Naive thymus-derived CD4-positive, alpha-beta T cell (primary cell): ENCODE measurements at regions not wholly inside any gene's neighbourhood (a gene's known extent, or its start where the extent isn't known, plus 50 kb on each side); places are given as distances from the start of the nearest gene placed in this dataset.

Experiments used
- ATAC-seq: fragments of 150-1000 bp; cut with Tn5 transposase; 2 replicates; pipeline ENCODE4 v1.10.0; 2021; ENCODE audit warnings: mild to moderate bottlenecking, moderate library complexity
- CTCF ChIA-PET: fragments of 350-600 bp; sonication (Branson Sonifier 250); formaldehyde crosslinking; loops from one replicate; lab custom pipeline; 2021; ENCODE audit warnings: antibody characterized with exemption; lab: Charles Lee
- POLR2A ChIA-PET: fragments of 350-600 bp; sonication (Branson Sonifier 250); formaldehyde crosslinking; loops from one replicate; lab custom pipeline; 2021; ENCODE audit warnings: antibody characterized with exemption, inconsistent platforms; lab: Charles Lee
- DNase-seq, 9 donors: peaks; one replicate each; pipeline versions ENCODE4 v3.0.0 to v3.0.0-alpha.2; 2020 to 2022; ENCODE audit warnings: mixed read lengths in 1 of 9
- H3K27ac ChIP-seq: one replicate; pipeline ENCODE4 v1.7.0; 2013; ENCODE audit warnings: mild to moderate bottlenecking, low read depth, low read length, moderate library complexity
- H3K27me3 ChIP-seq, 2 donors: one replicate each; pipeline ENCODE4 v1.7.0; 2013; ENCODE audit warnings: low read length in 2 of 2, mild to moderate bottlenecking in 2 of 2, moderate library complexity in 2 of 2; ENCODE audit not compliant: control insufficient read depth in 2 of 2, insufficient read depth in 2 of 2
- H3K36me3 ChIP-seq, 3 experiments: 1 replicate in 2 of 3; 2 replicates in 1 of 3; pipeline ENCODE4 v1.7.0; 2013; ENCODE audit warnings: low read length in 3 of 3, mild to moderate bottlenecking in 3 of 3, moderate library complexity in 1 of 3; ENCODE audit not compliant: insufficient read depth in 3 of 3, control insufficient read depth in 2 of 3
- H3K4me1 ChIP-seq, 2 donors: one replicate each; pipeline ENCODE4 v1.7.0; 2013; ENCODE audit warnings: low read length in 2 of 2, mild to moderate bottlenecking in 2 of 2, moderate library complexity in 1 of 2; ENCODE audit not compliant: control insufficient read depth in 2 of 2, insufficient read depth in 2 of 2
- H3K4me3 ChIP-seq: 2 replicates; pipeline ENCODE4 v1.7.0; 2013; ENCODE audit warnings: mild to moderate bottlenecking, low read length
- H3K9me3 ChIP-seq, 3 experiments: 1 replicate in 2 of 3; 2 replicates in 1 of 3; pipeline ENCODE4 v1.7.0; 2013; ENCODE audit warnings: low read length in 3 of 3; ENCODE audit not compliant: control insufficient read depth in 2 of 3
- H3K27ac Mint-ChIP-seq, 9 donors: one replicate each; pipeline ENCODE4 v1.8.0; 2020 to 2022; ENCODE audit warnings: mixed read lengths in 9 of 9, mild to moderate bottlenecking in 8 of 9, moderate library complexity in 5 of 9, inconsistent platforms in 2 of 9
- H3K27me3 Mint-ChIP-seq, 5 donors: one replicate each; pipeline ENCODE4 v1.8.0; 2021 to 2022; ENCODE audit warnings: mixed read lengths in 5 of 5, mild to moderate bottlenecking in 1 of 5
- H3K36me3 Mint-ChIP-seq, 5 donors: one replicate each; pipeline ENCODE4 v1.8.0; 2020 to 2022; ENCODE audit warnings: mixed read lengths in 5 of 5, mild to moderate bottlenecking in 3 of 5, inconsistent platforms in 1 of 5
- H3K4me1 Mint-ChIP-seq, 7 donors: one replicate each; pipeline ENCODE4 v1.8.0; 2020 to 2022; ENCODE audit warnings: mixed read lengths in 7 of 7, mild to moderate bottlenecking in 3 of 7, inconsistent platforms in 1 of 7
- H3K4me3 Mint-ChIP-seq, 10 donors: one replicate each; pipeline ENCODE4 v1.8.0; 2020 to 2022; ENCODE audit warnings: mild to moderate bottlenecking in 10 of 10, mixed read lengths in 10 of 10, moderate library complexity in 6 of 10, inconsistent platforms in 2 of 10
- H3K9me3 Mint-ChIP-seq, 11 donors: one replicate each; pipeline ENCODE4 v1.8.0; 2020 to 2022; ENCODE audit warnings: mixed read lengths in 11 of 11, mild to moderate bottlenecking in 4 of 11, inconsistent platforms in 1 of 11, moderate library complexity in 1 of 11
- intact Hi-C, 2 donors: fragments of 100-400 bp; cut with micrococcal nuclease; formaldehyde crosslinking; loops; one replicate each; pipeline ENCODE4 v1.15.1; 2023

DNA sequence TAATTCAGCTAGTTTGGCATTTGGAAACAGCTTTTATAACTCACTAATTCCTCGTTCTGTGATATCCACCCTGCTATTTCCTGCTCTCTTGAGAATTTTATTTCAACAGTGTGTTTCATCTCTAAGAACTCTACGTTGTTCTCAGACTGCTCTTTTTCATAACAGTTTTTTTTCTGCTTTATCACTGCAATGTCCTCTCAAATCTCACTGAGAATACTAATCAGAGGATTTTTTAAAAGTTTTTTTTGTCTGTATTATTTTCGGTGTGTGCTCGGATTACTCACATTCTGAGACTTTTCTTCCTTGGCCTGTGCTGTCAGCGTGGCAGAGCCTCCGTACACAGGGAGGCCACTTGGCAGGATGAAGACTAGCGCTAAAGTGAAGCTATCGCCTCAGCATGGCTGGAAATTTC, 59.4 kb upstream of the NEO1 start:
- H3K4me3 Mint-ChIP-seq = no peak overlapping the region
- H3K27ac Mint-ChIP-seq = no peak overlapping the region
- Histone ChIP-seq H3K27ac (no peak overlapping the region), H3K4me1 (no peaks in the 10 kb centered on the region), H3K9me3 (no peaks in the 10 kb centered on the region), H3K27me3 (no peaks in the 10 kb centered on the region), H3K36me3 (no peaks in the 10 kb centered on the region), H3K4me3 (no peak overlapping the region)
- POLR2A ChIA-PET = no interaction called here
- H3K4me1 Mint-ChIP-seq = no peaks in the 10 kb centered on the region
- DNase-seq (no peak), ATAC-seq (no peak)
- CTCF ChIA-PET = no interaction called here
- H3K9me3 Mint-ChIP-seq = no peaks in the 10 kb centered on the region
- peaks cover 0 to 12% (median 5%) of the 10 kb centered on the region in 5 donors for H3K27me3 Mint-ChIP-seq
- H3K36me3 Mint-ChIP-seq = no peaks in the 10 kb centered on the region
- intact Hi-C loops = no loop called here

DNA sequence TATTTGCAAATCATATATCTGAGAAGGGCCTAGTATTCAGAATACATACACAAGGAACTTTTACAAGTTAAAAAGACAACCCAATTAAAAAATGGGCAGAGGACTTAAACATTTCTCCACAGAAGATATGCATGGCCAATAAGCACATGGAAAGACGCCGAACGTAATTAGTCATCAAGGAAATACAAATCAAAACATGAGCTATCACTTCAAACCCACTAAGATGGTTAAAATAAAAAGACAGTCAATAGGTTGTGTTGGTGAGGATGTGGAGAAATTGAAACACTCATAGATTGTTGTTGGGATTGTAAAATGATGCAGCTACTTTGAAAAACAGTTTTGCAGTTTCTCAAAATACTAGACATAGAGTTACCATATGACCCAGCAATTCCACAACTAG, 61.2 kb upstream of the NEO1 start:
- H3K9me3 ChIP-seq = no peaks in the 10 kb centered on the region
- no peaks in the 10 kb centered on the region for H3K27me3 ChIP-seq
- H3K9me3 Mint-ChIP-seq = no peaks in the 10 kb centered on the region
- H3K27ac ChIP-seq = no peak overlapping the region
- no peaks in the 10 kb centered on the region for H3K36me3 ChIP-seq
- CTCF ChIA-PET = no interaction called here
- H3K4me3 ChIP-seq = no peak overlapping the region
- H3K27me3 Mint-ChIP-seq = peaks cover 0 to 16% (median 14%) of the 10 kb centered on the region in 5 donors
- no peaks in the 10 kb centered on the region for H3K4me1 Mint-ChIP-seq
- no peaks in the 10 kb centered on the region for H3K4me1 ChIP-seq
- H3K36me3 Mint-ChIP-seq = no peaks in the 10 kb centered on the region
- intact Hi-C loops = no loop called here
- ATAC-seq (no peak), DNase-seq (no peak)
- POLR2A ChIA-PET = no interaction called here
- H3K4me3 Mint-ChIP-seq = no peak overlapping the region
- no peak overlapping the region for H3K27ac Mint-ChIP-seq

DNA sequence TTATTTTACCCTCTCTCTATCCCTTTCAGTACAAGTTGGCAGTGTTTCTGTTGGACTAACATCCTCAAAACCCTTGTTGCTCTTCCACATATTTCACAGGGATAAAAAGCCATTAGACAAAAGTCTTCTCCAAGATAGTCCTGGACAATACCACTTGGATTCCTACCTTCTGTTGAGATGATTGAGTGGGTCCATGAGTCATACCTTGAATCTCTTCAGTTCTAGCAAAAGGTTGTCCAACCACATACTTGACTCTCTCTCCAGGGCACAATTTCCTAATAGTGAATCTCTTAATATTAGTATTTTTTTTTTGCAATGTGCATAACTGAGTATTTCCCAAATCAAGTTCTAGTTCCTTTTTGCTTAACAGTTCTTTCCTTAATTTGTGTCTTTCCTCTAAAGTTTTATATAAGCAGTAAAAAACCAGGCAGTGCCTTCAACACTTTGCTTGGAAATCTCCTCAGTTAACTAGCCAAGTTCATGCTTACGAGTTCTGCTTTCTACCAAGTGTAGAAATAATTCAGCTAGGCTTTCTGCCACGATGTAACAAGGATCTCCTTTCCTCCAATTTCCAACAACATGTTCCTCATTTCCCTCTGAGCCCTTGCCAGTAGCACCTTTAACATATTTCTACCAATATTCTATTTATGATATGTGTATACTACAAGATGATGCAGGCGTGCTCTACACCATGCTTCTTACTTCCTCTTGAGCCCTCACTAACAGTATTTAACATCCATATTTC, 68.3 kb upstream of the NEO1 start:
- no peaks in the 10 kb centered on the region for H3K4me1 Mint-ChIP-seq
- H3K36me3 ChIP-seq = no peaks in the 10 kb centered on the region
- H3K4me3 ChIP-seq = no peak overlapping the region
- no peak overlapping the region for H3K27ac ChIP-seq
- ChIA-PET CTCF (no interaction called here), POLR2A (no interaction called here)
- no peaks in the 10 kb centered on the region for H3K9me3 ChIP-seq
- no peaks in the 10 kb centered on the region for H3K27me3 ChIP-seq
- intact Hi-C loops = no loop called here
- DNase-seq (no peak), ATAC-seq (no peak)
- no peaks in the 10 kb centered on the region for H3K4me1 ChIP-seq
- peaks cover 29 to 55% (median 35%) of the 10 kb centered on the region in 5 donors for H3K27me3 Mint-ChIP-seq
- no peaks in the 10 kb centered on the region for H3K36me3 Mint-ChIP-seq
- H3K9me3 Mint-ChIP-seq = peaks cover 0 to 2% (median 0%) of the 10 kb centered on the region in 11 donors
- H3K27ac Mint-ChIP-seq = peak overlapping the region in 1 of 9 donors; percentile 27
- H3K4me3 Mint-ChIP-seq = no peak overlapping the region

DNA sequence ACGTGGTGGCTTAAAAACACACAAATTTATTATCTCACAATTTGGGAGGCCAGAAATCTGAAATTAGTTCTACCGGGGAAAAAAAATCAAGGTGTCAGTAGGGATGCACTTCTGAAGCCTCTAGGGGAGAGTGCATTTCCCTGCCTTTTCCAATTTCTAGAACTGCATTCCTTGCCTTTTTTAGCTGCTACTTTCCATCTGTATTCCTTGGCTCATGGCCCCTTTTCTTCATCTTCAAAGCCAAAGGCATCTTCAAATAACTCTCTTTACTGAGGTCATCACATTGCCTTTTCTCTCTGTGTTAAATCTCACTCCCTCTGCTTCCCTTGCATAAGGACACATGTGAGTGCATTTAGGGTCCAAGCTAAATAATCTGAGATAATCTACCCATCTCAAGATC, 69.5 kb upstream of the NEO1 start:
- H3K27me3 ChIP-seq = no peaks in the 10 kb centered on the region
- POLR2A ChIA-PET = no interaction called here
- no peak for DNase-seq
- intact Hi-C loops = no loop called here
- no peaks in the 10 kb centered on the region for H3K4me1 Mint-ChIP-seq
- no peaks in the 10 kb centered on the region for H3K36me3 Mint-ChIP-seq
- H3K9me3 Mint-ChIP-seq = peaks cover 0 to 2% (median 0%) of the 10 kb centered on the region in 11 donors
- no peak overlapping the region for H3K4me3 ChIP-seq
- no peak overlapping the region for H3K27ac ChIP-seq
- no peak for ATAC-seq
- no peak overlapping the region for H3K27ac Mint-ChIP-seq
- no peaks in the 10 kb centered on the region for H3K36me3 ChIP-seq
- CTCF ChIA-PET = no interaction called here
- no peaks in the 10 kb centered on the region for H3K4me1 ChIP-seq
- H3K9me3 ChIP-seq = no peaks in the 10 kb centered on the region
- H3K27me3 Mint-ChIP-seq = peaks cover 38 to 65% (median 43%) of the 10 kb centered on the region in 5 donors
- no peak overlapping the region for H3K4me3 Mint-ChIP-seq

DNA sequence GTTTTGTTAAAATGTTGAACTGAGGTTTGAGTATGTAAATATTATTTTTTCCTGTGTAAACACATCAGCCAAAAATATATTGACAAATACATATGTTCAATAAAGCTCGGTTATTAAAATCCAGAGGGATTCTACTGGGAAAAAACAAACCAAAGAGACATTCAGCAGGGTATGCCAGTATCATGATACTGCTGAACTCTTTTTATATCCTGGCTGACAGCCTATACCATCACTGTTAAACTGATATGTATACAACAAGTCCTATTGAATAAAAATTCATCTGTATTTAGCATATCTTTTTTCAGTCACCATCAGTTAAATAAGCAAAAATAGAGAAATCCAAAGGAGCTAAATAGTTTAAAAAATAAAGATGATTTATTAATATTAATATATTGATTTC, 71.6 kb upstream of the NEO1 start:
- no peaks in the 10 kb centered on the region for H3K4me1 ChIP-seq
- no peaks in the 10 kb centered on the region for H3K36me3 ChIP-seq
- Mint-ChIP-seq H3K27ac (no peak overlapping the region), H3K36me3 (no peaks in the 10 kb centered on the region), H3K4me1 (no peaks in the 10 kb centered on the region), H3K27me3 (peaks cover 30 to 56% (median 36%) of the 10 kb centered on the region in 5 donors), H3K4me3 (no peak overlapping the region), H3K9me3 (peaks cover 0 to 3% (median 0%) of the 10 kb centered on the region in 11 donors)
- intact Hi-C loops = no loop called here
- no peak for ATAC-seq
- H3K9me3 ChIP-seq = no peaks in the 10 kb centered on the region
- H3K27ac ChIP-seq = no peak overlapping the region
- CTCF ChIA-PET = no interaction called here
- DNase-seq = no peak
- POLR2A ChIA-PET = no interaction called here
- H3K4me3 ChIP-seq = no peak overlapping the region
- H3K27me3 ChIP-seq = no peaks in the 10 kb centered on the region

DNA sequence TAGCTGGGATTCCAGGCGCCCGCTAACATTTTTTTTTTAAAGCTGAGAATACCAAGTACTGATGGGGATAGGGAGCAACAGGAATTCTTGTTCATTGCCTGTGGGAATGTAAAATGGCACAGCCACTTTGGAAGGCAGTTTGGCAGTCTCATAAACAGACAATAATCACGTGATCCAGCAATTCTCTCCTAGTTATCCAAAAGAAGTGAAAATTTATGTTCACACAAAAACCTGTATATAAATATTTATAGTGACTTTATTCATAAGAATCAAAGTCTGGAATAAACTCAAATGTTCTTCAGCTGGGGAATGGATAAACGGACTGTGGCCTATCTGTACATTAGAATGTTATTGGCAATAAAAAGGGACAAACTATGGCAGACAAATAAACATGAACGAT, 72.5 kb upstream of the NEO1 start:
- Histone ChIP-seq H3K9me3 (no peaks in the 10 kb centered on the region), H3K4me1 (no peaks in the 10 kb centered on the region), H3K27me3 (no peaks in the 10 kb centered on the region), H3K27ac (no peak overlapping the region), H3K4me3 (no peak overlapping the region), H3K36me3 (no peaks in the 10 kb centered on the region)
- Mint-ChIP-seq H3K4me1 (no peaks in the 10 kb centered on the region), H3K9me3 (peaks cover 0 to 3% (median 0%) of the 10 kb centered on the region in 11 donors), H3K27me3 (peaks cover 32 to 61% (median 36%) of the 10 kb centered on the region in 5 donors), H3K36me3 (no peaks in the 10 kb centered on the region), H3K27ac (no peak overlapping the region), H3K4me3 (no peak overlapping the region)
- ChIA-PET CTCF (no interaction called here), POLR2A (no interaction called here)
- DNase-seq (no peak), ATAC-seq (no peak)
- intact Hi-C loops = no loop called here

DNA sequence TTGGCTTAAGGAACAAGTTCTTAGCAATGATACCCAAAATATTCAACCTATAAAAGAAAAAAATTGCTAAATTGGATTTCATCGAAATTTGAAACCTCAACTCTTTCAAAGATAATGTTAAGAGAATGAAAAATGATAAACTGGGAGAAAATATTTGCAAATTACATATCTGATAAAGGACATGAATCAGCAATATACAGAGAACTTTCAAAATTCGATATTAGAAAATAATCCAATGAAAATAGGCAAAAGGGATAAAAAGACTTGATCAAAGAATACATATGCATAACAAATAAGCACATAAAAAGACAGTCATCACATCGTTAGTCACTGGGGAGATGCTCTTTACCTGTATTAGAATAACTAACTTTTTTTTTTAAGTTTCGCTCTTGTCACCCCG, 73.0 kb upstream of the NEO1 start:
- intact Hi-C loops = no loop called here
- Histone ChIP-seq H3K4me1 (no peaks in the 10 kb centered on the region), H3K9me3 (no peaks in the 10 kb centered on the region), H3K27ac (no peak overlapping the region), H3K27me3 (no peaks in the 10 kb centered on the region), H3K4me3 (no peak overlapping the region), H3K36me3 (no peaks in the 10 kb centered on the region)
- H3K4me3 Mint-ChIP-seq = no peak overlapping the region
- H3K36me3 Mint-ChIP-seq = no peaks in the 10 kb centered on the region
- H3K27me3 Mint-ChIP-seq = peaks cover 30 to 62% (median 39%) of the 10 kb centered on the region in 5 donors
- H3K4me1 Mint-ChIP-seq = no peaks in the 10 kb centered on the region
- H3K9me3 Mint-ChIP-seq = peaks cover 0 to 3% (median 0%) of the 10 kb centered on the region in 11 donors
- ChIA-PET CTCF (no interaction called here), POLR2A (interaction anchor here (0.7 kb wide), 1 partner anchor 206 kb away, joined by 4 read pairs; no protein-coding TSS in a partner anchor)
- no peak overlapping the region for H3K27ac Mint-ChIP-seq
- DNase-seq = no peak
- ATAC-seq = no peak
